ACC112 (cell line): ENCODE measurements at regions not wholly inside any gene's neighbourhood (a gene's known extent, or its start where the extent isn't known, plus 50 kb on each side); places are given as distances from the start of the nearest gene placed in this dataset.

Experiments
- H2AFZ ChIP-seq: fragments of 200-600 bp; sonication (generic); one replicate; pipeline ENCODE4 v1.6.0; 2017; ENCODE audit warnings: antibody characterized with exemption, low read length; ENCODE audit not compliant: unreplicated experiment
- H3K27ac ChIP-seq: fragments of 200-600 bp; sonication (generic); 2 replicates; pipeline ENCODE4 v1.5.1; 2014; ENCODE audit warnings: low read depth, mild to moderate bottlenecking, antibody characterized with exemption, low read length, moderate library complexity
- H3K27me3 ChIP-seq: fragments of 200-600 bp; sonication (generic); 2 replicates; pipeline ENCODE4 v1.6.1; 2014; ENCODE audit warnings: mild to moderate bottlenecking, antibody characterized with exemption, low read length, moderate library complexity, mixed read lengths; ENCODE audit not compliant: insufficient read depth
- H3K36me3 ChIP-seq: fragments of 200-600 bp; sonication (generic); 2 replicates; pipeline ENCODE4 v1.6.1; 2016; ENCODE audit warnings: mild to moderate bottlenecking, antibody characterized with exemption, low read length, moderate library complexity, mixed read lengths; ENCODE audit not compliant: insufficient read depth
- H3K4me1 ChIP-seq: fragments of 200-600 bp; sonication (generic); one replicate; pipeline ENCODE4 v1.6.1; 2016; ENCODE audit warnings: low read length, mixed read lengths; ENCODE audit not compliant: insufficient read depth, unreplicated experiment, control insufficient read depth
- H3K4me3 ChIP-seq: fragments of 200-600 bp; sonication (generic); 2 replicates; pipeline ENCODE4 v1.5.1; 2014; ENCODE audit warnings: mild to moderate bottlenecking, low read depth, low read length
- H3K79me2 ChIP-seq: fragments of 200-600 bp; sonication (generic); one replicate; pipeline ENCODE4 v1.6.0; 2016; ENCODE audit warnings: low read length; ENCODE audit not compliant: control insufficient read depth, unreplicated experiment, insufficient read depth

DNA sequence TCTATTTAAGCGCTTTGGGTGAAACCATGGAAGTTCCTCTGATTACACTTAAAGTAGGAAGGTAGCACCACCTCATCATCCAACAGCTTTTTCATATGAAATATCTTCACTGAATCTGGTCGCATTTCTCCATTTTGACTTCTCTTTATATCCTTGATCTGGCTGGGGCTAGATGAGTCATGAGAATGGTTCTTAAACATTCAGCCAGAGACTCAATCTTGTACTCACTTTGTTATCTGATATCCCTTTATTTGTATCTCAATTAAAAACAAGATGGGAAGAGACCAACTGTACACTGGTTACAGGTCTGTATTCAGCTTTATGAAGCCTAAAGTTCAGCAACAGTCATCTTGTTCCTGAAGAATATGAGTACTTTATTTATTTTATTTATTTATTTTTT is 84.9 kb downstream of the CBLL2 start:
- Histone ChIP-seq H3K27ac (no peak overlapping the region), H3K79me2 (no peaks in the 10 kb centered on the region), H3K4me3 (no peak overlapping the region), H3K27me3 (no peaks in the 10 kb centered on the region), H3K36me3 (no peaks in the 10 kb centered on the region), H3K4me1 (no peaks in the 10 kb centered on the region), H2AFZ (no peak overlapping the region)

DNA sequence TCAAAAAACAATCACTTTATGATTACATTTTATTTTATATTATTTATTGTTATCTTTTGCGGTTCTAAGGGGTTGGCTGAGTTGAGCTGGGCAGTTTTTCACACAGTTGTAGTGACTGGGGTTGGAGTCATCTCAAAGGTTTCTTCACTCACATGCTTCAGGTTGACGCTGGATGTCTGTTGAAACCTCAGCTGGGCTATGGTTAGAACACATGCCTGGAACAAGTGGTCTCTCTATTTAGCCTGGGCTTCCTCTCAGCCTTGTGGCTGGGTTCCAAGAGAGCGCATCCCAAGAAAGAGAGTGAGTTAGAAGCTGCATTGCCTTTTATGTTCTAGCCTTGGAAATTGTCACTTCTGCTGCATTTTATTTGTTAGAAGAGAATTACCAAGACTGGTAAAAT is 87.4 kb downstream of the CBLL2 start:
- Histone ChIP-seq H2AFZ (no peak overlapping the region), H3K27me3 (no peaks in the 10 kb centered on the region), H3K79me2 (no peaks in the 10 kb centered on the region), H3K36me3 (no peaks in the 10 kb centered on the region), H3K4me3 (no peak overlapping the region), H3K27ac (no peak overlapping the region), H3K4me1 (peaks cover 5% of the 10 kb centered on the region)

DNA sequence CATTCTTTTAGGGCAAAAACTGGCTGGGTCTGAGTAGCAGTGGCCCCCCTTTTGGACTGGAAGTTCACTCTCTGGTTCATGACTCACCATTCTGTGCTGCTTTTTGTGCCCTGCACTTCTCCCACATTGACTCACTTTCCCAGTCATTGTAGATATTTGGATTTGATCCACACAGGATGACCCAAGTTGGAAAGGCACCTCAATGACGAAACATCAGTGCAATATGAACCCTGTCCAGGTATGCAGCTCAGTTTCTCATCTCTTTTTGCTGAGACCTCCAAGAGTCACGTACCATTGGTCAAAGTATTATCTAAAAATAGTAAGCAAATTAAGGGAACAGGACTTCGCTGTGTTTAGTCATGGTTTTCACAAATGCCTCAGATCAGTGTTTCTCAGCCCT is 92.7 kb downstream of the CBLL2 start:
- Histone ChIP-seq H3K4me3 (no peak overlapping the region), H3K27me3 (no peaks in the 10 kb centered on the region), H3K36me3 (no peaks in the 10 kb centered on the region), H2AFZ (no peak overlapping the region), H3K27ac (peak overlapping the region; percentile 63), H3K79me2 (no peaks in the 10 kb centered on the region), H3K4me1 (peaks cover 18% of the 10 kb centered on the region)

DNA sequence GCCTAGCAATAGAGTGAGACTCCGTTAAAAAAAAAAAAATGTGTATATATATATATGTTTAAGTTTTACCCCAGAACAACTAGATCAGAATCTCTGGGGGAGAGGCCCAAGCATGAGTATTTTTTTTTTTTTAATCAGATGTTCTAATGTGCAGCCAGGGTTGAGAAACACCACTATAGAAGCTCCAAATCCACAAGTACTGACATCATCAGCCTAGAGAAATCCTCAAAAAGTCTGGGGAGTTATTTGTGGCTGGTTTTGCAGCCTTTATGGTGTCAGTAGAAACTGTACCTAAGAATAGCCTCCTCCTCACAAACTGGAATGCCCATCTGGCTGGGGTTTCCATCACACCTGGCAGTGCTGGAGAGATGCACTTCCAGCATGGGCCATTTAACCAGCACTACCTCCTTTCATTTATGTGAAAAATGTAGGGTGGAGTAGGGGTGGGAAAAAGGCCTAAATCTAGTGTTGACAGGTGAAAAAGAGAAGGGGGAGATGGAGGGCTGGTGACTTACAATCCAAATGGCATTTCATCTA is 93.5 kb downstream of the CBLL2 start:
- peak overlapping the region; percentile 63 for H3K27ac ChIP-seq
- peaks cover 18% of the 10 kb centered on the region for H3K4me1 ChIP-seq
- no peaks in the 10 kb centered on the region for H3K79me2 ChIP-seq
- no peak overlapping the region for H2AFZ ChIP-seq
- no peaks in the 10 kb centered on the region for H3K27me3 ChIP-seq
- H3K36me3 ChIP-seq = no peaks in the 10 kb centered on the region
- H3K4me3 ChIP-seq = no peak overlapping the region

DNA sequence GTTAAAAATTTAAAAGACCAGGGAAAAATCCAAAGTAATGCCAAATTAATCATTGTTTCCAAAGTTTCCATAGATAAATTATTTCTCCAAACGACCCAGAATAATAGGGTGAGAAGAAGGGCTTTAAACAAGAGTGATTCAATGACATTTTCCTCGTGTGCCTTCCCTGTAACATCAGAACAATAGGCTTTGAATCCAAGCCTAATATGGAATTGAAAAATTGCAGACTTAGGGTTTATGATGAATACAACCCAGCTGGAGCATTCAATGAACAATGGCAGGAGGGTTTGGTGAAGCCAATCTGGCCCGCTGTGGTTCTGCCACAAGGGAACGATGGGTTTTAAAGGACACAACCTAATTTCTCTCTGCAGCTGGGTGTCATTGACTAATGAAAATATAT is 94.2 kb downstream of the CBLL2 start:
- no peak overlapping the region for H3K27ac ChIP-seq
- H2AFZ ChIP-seq = no peak overlapping the region

DNA sequence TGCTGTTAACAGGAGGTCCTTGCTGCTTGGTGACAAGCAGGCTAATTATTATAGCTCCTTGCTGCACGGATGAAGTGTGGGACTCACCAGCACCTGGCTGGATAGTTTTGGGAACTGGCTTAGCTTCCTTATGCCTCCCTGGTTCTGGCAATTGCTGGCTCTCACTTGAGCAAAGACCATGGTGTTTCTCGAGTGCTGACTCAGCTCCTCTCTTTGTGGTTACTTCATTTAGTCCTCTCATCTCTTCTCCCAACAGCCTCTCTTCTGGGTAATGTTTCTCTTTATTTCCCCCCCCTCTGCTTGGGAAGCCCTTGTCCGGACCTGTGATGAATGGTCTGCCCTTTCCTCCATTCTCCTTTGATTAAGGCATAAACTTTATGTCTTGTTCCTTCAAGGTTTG is 100.4 kb downstream of the CBLL2 start:
- peaks cover 9% of the 10 kb centered on the region for H3K4me1 ChIP-seq
- no peak overlapping the region for H2AFZ ChIP-seq
- H3K4me3 ChIP-seq = no peak overlapping the region

More for the DNA sequence above, 94.2 kb downstream of the CBLL2 start:
- H3K79me2 ChIP-seq = no peaks in the 10 kb centered on the region
- peaks cover 18% of the 10 kb centered on the region for H3K4me1 ChIP-seq
- H3K4me3 ChIP-seq = no peak overlapping the region
- no peaks in the 10 kb centered on the region for H3K36me3 ChIP-seq
- H3K27me3 ChIP-seq = no peaks in the 10 kb centered on the region

DNA sequence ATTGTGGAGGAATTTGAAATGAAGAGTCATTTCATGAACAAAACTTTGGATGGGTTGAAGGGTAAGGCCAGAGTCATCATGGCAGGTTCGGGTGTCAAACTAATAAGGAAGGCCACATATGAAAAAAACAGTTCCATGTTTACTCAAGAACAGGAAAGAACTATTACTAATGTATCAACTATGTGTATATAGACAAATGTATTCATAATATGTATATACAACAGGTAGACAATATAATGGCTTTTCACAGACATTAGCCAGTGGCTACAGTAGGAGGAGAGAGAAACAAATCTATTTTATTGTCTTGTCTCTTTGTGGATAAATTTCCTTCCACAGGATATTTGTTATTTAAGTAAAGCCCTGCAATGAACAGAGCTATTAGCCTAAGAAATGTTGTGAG is 101.1 kb downstream of the CBLL2 start:
- Histone ChIP-seq H3K27ac (no peak overlapping the region), H3K36me3 (no peaks in the 10 kb centered on the region), H3K4me3 (no peak overlapping the region), H3K27me3 (no peaks in the 10 kb centered on the region), H3K79me2 (no peaks in the 10 kb centered on the region), H2AFZ (no peak overlapping the region), H3K4me1 (peaks cover 9% of the 10 kb centered on the region)

More for the DNA sequence above, 100.4 kb downstream of the CBLL2 start:
- Histone ChIP-seq H3K36me3 (no peaks in the 10 kb centered on the region), H3K27me3 (no peaks in the 10 kb centered on the region), H3K27ac (no peak overlapping the region), H3K79me2 (no peaks in the 10 kb centered on the region)

DNA sequence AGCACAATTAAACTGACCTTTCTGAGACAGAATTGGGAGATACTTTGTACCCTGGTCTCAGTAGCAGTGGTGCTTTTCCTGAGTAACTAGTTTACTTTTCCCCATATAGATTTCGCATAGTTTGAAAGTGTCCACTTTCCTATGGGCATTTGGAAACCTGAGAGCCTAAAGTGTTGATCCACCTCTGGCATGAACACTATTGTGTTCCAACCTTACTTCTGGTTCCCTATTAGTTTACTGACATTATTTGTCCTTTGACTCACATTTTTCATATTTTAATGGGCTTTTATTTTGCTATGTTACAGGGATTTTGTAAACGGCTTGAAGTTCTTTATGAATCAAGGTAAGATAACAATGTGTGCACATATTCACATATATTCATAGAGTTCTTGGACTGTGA is 103.7 kb downstream of the CBLL2 start:
- Histone ChIP-seq H3K4me3 (no peak overlapping the region), H2AFZ (no peak overlapping the region), H3K4me1 (peaks cover 9% of the 10 kb centered on the region), H3K27me3 (no peaks in the 10 kb centered on the region), H3K79me2 (no peaks in the 10 kb centered on the region), H3K27ac (no peak overlapping the region), H3K36me3 (no peaks in the 10 kb centered on the region)

DNA sequence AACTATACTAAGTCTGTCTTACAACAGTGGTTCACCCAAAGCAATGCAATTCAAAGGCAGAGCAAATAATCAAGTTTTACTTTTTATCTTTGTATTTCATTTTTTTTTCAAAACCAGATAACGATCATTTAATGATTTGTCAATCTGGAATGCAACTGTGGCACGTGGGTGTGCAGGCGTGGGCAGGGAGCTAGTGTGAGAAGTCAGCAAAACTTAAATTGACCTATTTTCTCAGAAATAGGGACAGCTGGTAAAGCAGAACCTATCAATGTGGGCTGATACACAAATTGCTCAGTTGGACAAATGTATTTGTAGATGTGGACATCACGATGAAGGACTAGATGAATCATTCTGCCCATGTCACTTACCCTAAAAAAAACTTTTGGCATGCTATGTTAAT is 105.6 kb downstream of the CBLL2 start:
- Histone ChIP-seq H3K4me3 (no peak overlapping the region), H3K27ac (peak overlapping the region; percentile 34; the same call in 1 of the 2 replicates), H3K36me3 (no peaks in the 10 kb centered on the region), H3K4me1 (peaks cover 8% of the 10 kb centered on the region), H3K27me3 (no peaks in the 10 kb centered on the region), H2AFZ (no peak overlapping the region), H3K79me2 (no peaks in the 10 kb centered on the region)

DNA sequence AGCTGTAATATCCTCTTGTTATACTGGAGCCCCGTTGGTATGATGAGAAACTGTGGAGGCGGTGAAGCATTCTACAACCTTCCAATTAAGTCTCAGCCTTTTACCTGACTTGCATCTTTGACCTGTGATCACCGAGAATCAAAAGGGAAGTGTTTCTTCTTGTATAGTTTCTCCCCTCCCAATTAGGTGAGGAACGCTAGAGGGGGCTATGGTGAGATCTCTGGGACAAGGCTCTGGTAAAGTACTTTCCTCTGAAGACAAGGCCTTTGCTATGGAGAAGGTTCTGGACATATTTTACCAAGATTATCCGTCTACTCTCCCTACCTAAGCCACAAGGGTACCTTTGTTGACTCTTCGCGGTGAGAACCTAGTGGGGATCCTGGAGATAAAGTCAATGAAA is 111.3 kb downstream of the CBLL2 start:
- Histone ChIP-seq H3K27ac (no peak overlapping the region), H3K4me1 (peaks cover 16% of the 10 kb centered on the region), H3K27me3 (no peaks in the 10 kb centered on the region), H3K36me3 (no peaks in the 10 kb centered on the region), H3K79me2 (no peaks in the 10 kb centered on the region), H3K4me3 (no peak overlapping the region), H2AFZ (no peak overlapping the region)

DNA sequence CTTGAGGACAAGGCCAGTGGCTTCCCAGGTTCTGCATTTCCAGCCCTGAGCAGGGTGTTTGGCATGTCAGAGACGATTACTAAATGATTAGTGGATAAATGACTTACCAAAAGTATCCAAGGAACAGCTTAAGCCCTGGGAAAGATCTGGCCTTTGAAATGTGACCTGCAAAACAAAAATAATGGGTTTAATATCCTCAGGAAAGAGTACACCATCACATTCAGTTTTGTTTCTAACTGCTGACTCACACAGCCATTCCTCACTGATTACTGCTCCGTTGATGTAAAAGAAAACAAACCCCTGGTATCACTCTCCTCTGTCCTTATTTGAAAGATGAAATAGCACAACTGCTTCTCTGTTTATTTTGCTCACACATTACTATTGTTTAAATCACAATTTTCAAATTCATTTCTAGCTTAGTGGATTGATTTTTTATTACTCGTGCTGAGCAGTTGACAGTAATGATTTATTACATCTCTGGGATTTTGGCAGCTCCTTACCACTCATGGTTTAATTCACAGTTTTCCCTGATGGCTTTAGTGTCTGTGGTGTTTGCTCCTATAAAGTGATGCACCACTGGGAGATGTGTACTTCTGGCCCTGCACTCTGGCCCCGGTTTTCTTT is 117.0 kb downstream of the CBLL2 start:
- Histone ChIP-seq H3K27me3 (no peaks in the 10 kb centered on the region), H3K4me3 (peak overlapping the region; percentile 58), H3K36me3 (no peaks in the 10 kb centered on the region), H3K4me1 (peaks cover 32% of the 10 kb centered on the region), H2AFZ (peak overlapping the region; percentile 89), H3K27ac (peak overlapping the region; percentile 96), H3K79me2 (no peaks in the 10 kb centered on the region)
